OCI-LY1 (cell line): ENCODE measurements at regions not wholly inside any gene's neighbourhood (a gene's known extent, or its start where the extent isn't known, plus 50 kb on each side); places are given as distances from the start of the nearest gene placed in this dataset.

ENCODE experiments used
- H2AFZ ChIP-seq: fragments of 200-600 bp; sonication (generic), shearing (Covaris generic); 2 replicates; pipeline ENCODE4 v1.6.0; 2014; ENCODE audit warnings: antibody characterized with exemption, mild to moderate bottlenecking, low read length
- H3F3A ChIP-seq: fragments of 200-600 bp; sonication (generic), shearing (Covaris generic); 2 replicates; pipeline ENCODE4 v1.6.0; 2014; ENCODE audit warnings: mild to moderate bottlenecking, antibody characterized with exemption, low read length, moderate library complexity; ENCODE audit not compliant: insufficient read depth
- H3K27ac ChIP-seq: fragments of 200-600 bp; sonication (generic); 2 replicates; pipeline ENCODE4 v1.5.1; 2014; ENCODE audit warnings: low read length, mixed run types, mild to moderate bottlenecking, low read depth; ENCODE audit not compliant: poor library complexity, severe bottlenecking
- H3K27me3 ChIP-seq: fragments of 200-600 bp; sonication (generic); 2 replicates; pipeline ENCODE4 v1.6.0; 2014; ENCODE audit warnings: antibody characterized with exemption, mild to moderate bottlenecking, low read length, moderate library complexity; ENCODE audit not compliant: insufficient read depth
- H3K36me3 ChIP-seq: fragments of 200-600 bp; sonication (generic); 2 replicates; pipeline ENCODE4 v1.6.1; 2014; ENCODE audit warnings: mild to moderate bottlenecking, antibody characterized with exemption, low read length, moderate library complexity, mixed read lengths; ENCODE audit not compliant: insufficient read depth
- H3K4me1 ChIP-seq: fragments of 200-600 bp; sonication (generic); 2 replicates; pipeline ENCODE4 v1.5.1; 2014; ENCODE audit warnings: mild to moderate bottlenecking, low read length, moderate library complexity; ENCODE audit not compliant: insufficient read depth, severe bottlenecking
- H3K4me2 ChIP-seq: fragments of 200-600 bp; sonication (generic), shearing (Covaris generic); 2 replicates; pipeline ENCODE4 v1.6.1; 2014; ENCODE audit warnings: low read length
- H3K4me3 ChIP-seq: fragments of 200-600 bp; sonication (generic); 2 replicates; pipeline ENCODE4 v1.5.1; 2014; ENCODE audit warnings: low read length, low read depth, mild to moderate bottlenecking, mixed read lengths; ENCODE audit not compliant: poor library complexity, severe bottlenecking
- H3K79me2 ChIP-seq: fragments of 200-600 bp; shearing (Covaris generic); 2 replicates; pipeline ENCODE4 v1.6.1; 2016; ENCODE audit warnings: mixed run types, low read length, mixed read lengths; ENCODE audit not compliant: insufficient read depth
- H3K9ac ChIP-seq: fragments of 200-600 bp; sonication (generic), shearing (Covaris generic); 2 replicates; pipeline ENCODE4 v1.6.1; 2014; ENCODE audit warnings: mild to moderate bottlenecking, low read length, mixed read lengths
- H3K9me2 ChIP-seq: fragments of 200-600 bp; sonication (generic), shearing (Covaris generic); 2 replicates; pipeline ENCODE4 v1.6.1; 2014; ENCODE audit warnings: low read depth, mild to moderate bottlenecking, low read length, mixed read lengths
- H3K9me3 ChIP-seq: fragments of 200-600 bp; shearing (Covaris generic); 2 replicates; pipeline ENCODE4 v1.6.1; 2014; ENCODE audit warnings: low read length, mixed read lengths
- H4K20me1 ChIP-seq: fragments of 200-600 bp; sonication (generic), shearing (Covaris generic); 2 replicates; pipeline ENCODE4 v1.6.0; 2016; ENCODE audit warnings: mild to moderate bottlenecking, low read length; ENCODE audit not compliant: insufficient read depth
- CTCF ChIP-seq: fragments of 200-600 bp; sonication (generic), shearing (Covaris generic); IDR thresholded peaks from 2 replicates; pipeline ENCODE4 v1.5.1; 2017; ENCODE audit warnings: mild to moderate bottlenecking, antibody characterized with exemption, low read length, moderate library complexity, mixed read lengths
- EZH2 ChIP-seq: fragments of 200-600 bp; sonication (generic), shearing (Covaris generic); IDR thresholded peaks from 2 replicates; pipeline ENCODE4 v1.8.0; 2017; ENCODE audit warnings: borderline replicate concordance, mixed run types, mild to moderate bottlenecking, antibody characterized with exemption, low read length, moderate library complexity, mixed read lengths

GRCh38 chr6:105932440-105932839, 153.7 kb upstream of the PRDM1 start:
- no peak overlapping the region for H3K27ac ChIP-seq

DNA sequence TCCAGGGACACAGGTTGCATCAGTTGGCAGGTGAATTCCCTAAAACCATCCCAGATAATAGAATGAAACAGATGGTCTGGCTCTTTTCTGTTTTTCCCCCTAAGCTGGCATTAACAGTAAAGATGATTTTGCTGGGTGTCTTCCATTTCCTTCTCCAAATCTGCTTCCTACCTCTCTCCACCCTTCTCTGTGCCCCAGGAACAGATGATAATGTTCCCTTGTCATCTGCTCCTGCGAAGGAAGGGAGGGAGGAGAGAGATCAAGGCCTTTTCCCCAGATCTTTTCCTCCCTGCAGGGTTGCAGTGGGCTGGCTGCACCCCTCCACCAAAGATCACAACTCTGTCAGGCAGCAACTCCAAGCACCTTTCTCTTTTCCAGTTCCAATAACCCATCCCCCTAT, 156.5 kb upstream of the PRDM1 start:
- H4K20me1 ChIP-seq = no peaks in the 10 kb centered on the region
- H2AFZ ChIP-seq = no peak overlapping the region

More at GRCh38 chr6:105932440-105932839, 153.7 kb upstream of the PRDM1 start:
- no peaks in the 10 kb centered on the region for H3F3A ChIP-seq
- H3K9me2 ChIP-seq = no peaks in the 10 kb centered on the region
- H3K36me3 ChIP-seq = no peaks in the 10 kb centered on the region
- no peak overlapping the region for H3K9ac ChIP-seq
- H3K4me1 ChIP-seq = no peaks in the 10 kb centered on the region
- TF ChIP-seq CTCF (no peak), EZH2 (no peak)
- no peak overlapping the region for H3K4me2 ChIP-seq
- H4K20me1 ChIP-seq = no peaks in the 10 kb centered on the region
- H3K27me3 ChIP-seq = no peaks in the 10 kb centered on the region
- H3K9me3 ChIP-seq = no peaks in the 10 kb centered on the region
- H3K4me3 ChIP-seq = no peak overlapping the region
- H2AFZ ChIP-seq = no peak overlapping the region
- H3K79me2 ChIP-seq = no peaks in the 10 kb centered on the region

GRCh38 chr6:105926318-105926717, 159.8 kb upstream of the PRDM1 start:
- Histone ChIP-seq H2AFZ (no peak overlapping the region), H3K79me2 (no peaks in the 10 kb centered on the region), H3K27ac (no peak overlapping the region), H3K4me1 (no peaks in the 10 kb centered on the region), H4K20me1 (no peaks in the 10 kb centered on the region), H3K9me3 (no peaks in the 10 kb centered on the region), H3K27me3 (no peaks in the 10 kb centered on the region), H3K4me3 (no peak overlapping the region), H3K9me2 (no peaks in the 10 kb centered on the region), H3K36me3 (no peaks in the 10 kb centered on the region), H3F3A (no peaks in the 10 kb centered on the region), H3K4me2 (no peak overlapping the region), H3K9ac (no peak overlapping the region)
- TF ChIP-seq EZH2 = no peak
- no peak for TF ChIP-seq CTCF

More for the DNA sequence above, 156.5 kb upstream of the PRDM1 start:
- H3K27me3 ChIP-seq = no peaks in the 10 kb centered on the region
- no peaks in the 10 kb centered on the region for H3F3A ChIP-seq
- H3K9me2 ChIP-seq = no peaks in the 10 kb centered on the region
- H3K9ac ChIP-seq = no peak overlapping the region
- no peaks in the 10 kb centered on the region for H3K9me3 ChIP-seq
- TF ChIP-seq EZH2 (no peak), CTCF (no peak)
- no peak overlapping the region for H3K4me2 ChIP-seq
- H3K27ac ChIP-seq = no peak overlapping the region
- no peak overlapping the region for H3K4me3 ChIP-seq
- no peaks in the 10 kb centered on the region for H3K36me3 ChIP-seq
- H3K79me2 ChIP-seq = no peaks in the 10 kb centered on the region
- no peaks in the 10 kb centered on the region for H3K4me1 ChIP-seq
